Mononuclear cell (primary cell): ENCODE measurements at regions not wholly inside any gene's neighbourhood (a gene's known extent, or its start where the extent isn't known, plus 50 kb on each side); places are given as distances from the start of the nearest gene placed in this dataset.
"Not testable (repeated sequence)": the region's sequence is repeated elsewhere in the genome, so short reads cannot be mapped to it uniquely, and the experiment has no call there.

Experiments used
- H3K27me3 ChIP-seq: 2 replicates; pipeline ENCODE4 v1.6.0; 2011; ENCODE audit warnings: low read length, control low read depth; ENCODE audit not compliant: insufficient read depth
- H3K4me1 ChIP-seq: 2 replicates; pipeline ENCODE4 v1.5.1; 2011; ENCODE audit warnings: mild to moderate bottlenecking, low read length, control low read depth; ENCODE audit not compliant: insufficient read depth
- H3K4me3 ChIP-seq: 2 replicates; pipeline ENCODE4 v1.5.1; 2011; ENCODE audit warnings: mild to moderate bottlenecking, low read length, moderate library complexity
- H3K9me3 ChIP-seq: 2 replicates; pipeline ENCODE4 v1.5.1; 2011; ENCODE audit warnings: low read depth, mild to moderate bottlenecking, control low read depth, low read length

DNA sequence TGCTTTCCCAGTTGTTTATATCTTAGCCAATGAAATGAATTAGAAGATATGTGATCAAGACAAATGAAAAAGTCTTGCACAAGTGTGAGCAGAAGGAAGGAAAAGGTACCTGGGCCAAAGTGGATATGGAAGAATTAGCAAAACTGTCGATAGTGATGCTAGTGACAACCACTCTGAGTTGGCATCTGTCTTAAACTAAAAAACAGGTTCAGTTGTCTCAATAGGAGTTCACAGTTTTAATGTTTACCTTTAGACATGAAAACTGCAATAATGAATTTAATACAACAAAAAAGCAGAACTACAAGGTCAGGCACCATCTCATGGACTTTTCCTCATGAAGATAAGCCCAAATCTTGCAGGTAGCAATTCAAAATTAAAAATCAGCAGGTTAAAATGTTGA lies 688.5 kb downstream of the EFNB2 start:
- no peaks in the 10 kb centered on the region for H3K27me3 ChIP-seq
- H3K4me3 ChIP-seq: no peak overlapping the region
- no peaks in the 10 kb centered on the region for H3K9me3 ChIP-seq
- no peaks in the 10 kb centered on the region for H3K4me1 ChIP-seq

DNA sequence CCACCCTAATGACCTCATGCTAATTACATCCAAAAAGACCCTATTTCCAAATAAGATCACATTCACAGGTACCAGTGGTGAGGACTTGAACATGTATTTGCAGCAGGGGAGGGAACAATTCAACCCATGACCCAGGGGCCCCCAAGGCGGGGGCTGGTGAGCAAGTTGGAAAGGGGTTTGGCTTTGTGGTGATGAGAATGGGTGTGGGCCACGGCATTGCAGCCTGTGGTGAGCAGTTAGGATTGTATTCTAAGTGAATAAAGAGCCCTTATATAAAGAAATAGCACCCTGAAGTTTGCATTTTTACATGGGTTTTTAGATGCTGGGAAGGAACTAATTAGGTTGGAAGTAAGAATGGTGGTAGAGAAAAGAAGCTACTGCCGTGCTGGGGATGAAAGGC lies 694.2 kb downstream of the EFNB2 start:
- Histone ChIP-seq H3K4me3 (no peak overlapping the region), H3K4me1 (no peaks in the 10 kb centered on the region), H3K27me3 (no peaks in the 10 kb centered on the region), H3K9me3 (no peaks in the 10 kb centered on the region)

DNA sequence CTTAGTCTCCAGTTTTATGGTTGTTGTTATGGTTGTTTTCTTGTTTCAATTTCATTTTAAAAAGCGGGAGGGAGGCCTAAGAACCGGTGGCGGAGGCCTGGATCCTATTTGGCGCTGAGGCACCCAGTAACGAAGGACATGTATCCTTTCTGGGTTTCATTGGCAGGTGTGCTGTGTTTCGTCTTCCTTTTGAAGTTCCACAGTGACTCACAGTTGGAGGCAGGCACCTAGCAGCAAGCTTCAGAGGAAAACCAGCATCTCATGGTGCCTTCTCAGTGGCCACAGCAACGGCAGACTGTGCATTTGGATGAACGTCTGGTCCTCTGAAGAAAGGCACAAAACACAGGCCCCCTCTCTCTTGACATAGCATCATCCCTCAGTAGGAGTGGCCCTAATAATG lies 697.2 kb downstream of the EFNB2 start:
- Histone ChIP-seq H3K4me1 (no peaks in the 10 kb centered on the region), H3K4me3 (no peak overlapping the region), H3K27me3 (no peaks in the 10 kb centered on the region), H3K9me3 (no peaks in the 10 kb centered on the region)

DNA sequence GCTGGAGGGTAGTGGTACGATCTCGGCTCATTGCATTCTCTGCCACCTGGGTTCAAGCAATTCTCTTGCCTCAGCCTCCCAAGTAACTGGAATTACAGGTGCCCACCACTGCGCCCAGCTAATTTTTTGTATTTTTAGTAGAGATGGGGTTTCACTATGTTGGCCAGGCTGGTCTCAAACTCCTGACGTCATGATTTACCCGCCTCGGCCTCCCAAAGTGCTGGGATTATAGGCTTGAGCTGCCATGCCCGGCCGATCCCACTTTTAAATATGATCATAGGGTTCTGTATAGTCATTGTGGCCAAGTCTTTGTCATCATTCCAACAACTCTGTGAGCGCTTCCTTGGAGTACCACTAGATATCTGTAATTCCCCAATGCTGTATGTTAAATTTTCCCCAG lies 698.2 kb downstream of the EFNB2 start:
- not testable (repeated sequence) for H3K4me3 ChIP-seq, H3K9me3 ChIP-seq, H3K27me3 ChIP-seq, H3K4me1 ChIP-seq

DNA sequence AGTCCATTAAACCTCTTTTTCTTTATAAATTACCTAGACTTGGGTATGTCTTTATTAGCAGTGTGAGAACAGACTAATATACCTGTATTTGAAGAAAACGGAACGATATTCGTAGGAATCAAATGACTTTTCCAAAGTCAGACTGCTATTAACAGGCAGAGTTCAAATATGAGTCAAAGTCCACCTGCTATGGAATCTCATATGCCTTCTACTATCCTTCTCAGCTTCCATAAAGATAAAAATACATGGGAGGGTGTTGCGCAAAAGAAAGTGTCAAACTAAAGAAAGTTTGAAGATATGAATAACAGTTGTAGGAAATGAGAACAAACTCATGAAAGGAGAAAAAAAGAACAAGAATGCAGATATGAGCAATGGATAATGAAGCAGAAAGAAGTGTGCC lies 704.6 kb downstream of the EFNB2 start:
- Histone ChIP-seq H3K9me3 (no peaks in the 10 kb centered on the region), H3K4me1 (no peaks in the 10 kb centered on the region), H3K27me3 (no peaks in the 10 kb centered on the region), H3K4me3 (no peak overlapping the region)

DNA sequence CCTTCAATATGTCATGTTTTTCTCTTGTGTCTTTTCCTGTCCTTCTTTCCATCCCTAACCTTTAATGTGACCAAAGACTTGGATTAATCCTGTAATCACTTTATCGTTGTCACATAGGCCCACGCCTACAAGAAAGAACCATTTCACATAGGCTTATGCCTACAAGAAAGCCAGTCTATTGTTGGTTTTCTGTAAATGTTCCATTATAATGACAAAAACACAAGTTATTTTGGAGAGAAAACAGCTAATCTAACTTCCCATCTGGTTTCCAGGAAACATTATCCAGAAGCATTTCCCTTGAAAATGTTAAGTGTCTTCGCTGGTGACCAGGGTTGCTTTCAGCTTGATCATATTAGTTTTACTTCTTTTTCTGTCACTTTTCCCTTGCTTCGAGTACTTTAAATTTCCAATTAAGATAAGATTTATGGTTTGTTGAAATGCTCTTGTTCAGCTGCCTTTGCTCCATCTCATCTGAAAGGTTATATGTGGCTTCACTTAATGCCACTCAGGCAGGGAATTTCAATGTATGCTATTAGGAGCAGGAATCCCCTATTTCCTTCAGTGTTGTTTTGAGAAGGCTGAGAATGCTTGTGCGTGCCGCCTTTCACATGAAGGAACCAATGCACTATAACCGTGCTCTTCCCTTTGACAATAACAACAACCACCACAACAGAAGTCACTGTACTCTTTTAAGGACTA lies 708.2 kb downstream of the EFNB2 start:
- no peak overlapping the region for H3K4me3 ChIP-seq
- no peaks in the 10 kb centered on the region for H3K4me1 ChIP-seq
- H3K9me3 ChIP-seq: no peaks in the 10 kb centered on the region
- no peaks in the 10 kb centered on the region for H3K27me3 ChIP-seq

DNA sequence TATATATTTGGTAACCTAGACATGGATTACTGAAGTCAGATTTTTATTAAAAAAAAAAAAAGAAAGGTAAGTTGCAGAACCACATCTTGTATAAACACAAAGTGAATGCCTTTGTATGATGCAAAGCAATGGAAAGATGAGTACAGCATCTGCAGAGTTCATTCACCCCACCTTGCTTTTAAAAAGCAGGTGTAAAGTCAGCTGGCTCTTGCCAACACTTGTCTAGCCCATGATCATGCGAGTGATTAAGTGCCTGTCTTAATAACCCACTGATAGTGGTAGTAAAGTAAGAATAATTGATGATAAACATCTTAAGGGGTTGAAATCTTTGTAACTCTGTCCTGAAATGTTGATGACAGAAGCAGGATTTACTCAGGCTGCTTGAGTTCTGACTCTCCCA lies 710.4 kb downstream of the EFNB2 start:
- no peaks in the 10 kb centered on the region for H3K4me1 ChIP-seq

DNA sequence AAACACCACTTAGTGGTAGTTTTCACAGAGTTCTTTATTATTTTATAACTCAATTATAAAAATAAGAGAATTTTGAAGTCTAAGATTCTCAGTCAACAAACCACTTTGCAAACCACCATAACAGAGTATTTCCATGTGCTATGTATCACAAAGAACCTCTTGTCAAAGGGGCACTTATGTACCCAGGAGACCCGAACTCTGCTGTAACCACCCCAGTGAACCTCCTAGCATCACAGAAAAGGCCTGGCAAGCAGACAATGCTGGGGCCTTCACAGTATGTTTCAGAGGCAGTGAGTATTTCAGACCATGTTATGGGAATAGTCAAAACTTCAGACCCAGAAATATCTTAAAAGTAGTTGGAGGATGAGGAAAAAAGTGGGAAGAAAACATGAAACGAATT lies 714.1 kb downstream of the EFNB2 start:
- Histone ChIP-seq H3K4me1 (no peaks in the 10 kb centered on the region), H3K4me3 (no peak overlapping the region), H3K27me3 (no peaks in the 10 kb centered on the region), H3K9me3 (no peaks in the 10 kb centered on the region)

More for the DNA sequence above, 710.4 kb downstream of the EFNB2 start:
- Histone ChIP-seq H3K4me3 (no peak overlapping the region), H3K9me3 (no peaks in the 10 kb centered on the region), H3K27me3 (no peaks in the 10 kb centered on the region)

DNA sequence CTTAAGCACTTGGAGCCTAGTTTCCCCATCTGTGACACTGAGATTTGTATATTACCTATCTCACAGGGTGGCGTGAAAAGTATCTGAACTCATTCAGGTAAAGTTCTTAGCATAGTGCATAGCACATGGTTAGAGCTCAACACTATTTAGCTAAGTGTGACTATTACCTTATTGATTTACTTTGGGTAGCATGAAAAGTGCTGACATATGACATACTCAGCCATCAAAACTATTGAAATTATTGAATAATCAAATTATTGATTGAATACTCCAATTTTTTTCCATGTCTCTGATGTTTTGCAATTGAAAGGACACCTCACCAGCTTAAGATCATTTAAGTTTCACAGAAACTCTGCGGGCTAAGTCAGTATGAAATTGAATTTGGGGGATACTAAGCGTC lies 715.0 kb downstream of the EFNB2 start:
- no peaks in the 10 kb centered on the region for H3K4me1 ChIP-seq
- no peaks in the 10 kb centered on the region for H3K27me3 ChIP-seq
- H3K9me3 ChIP-seq: no peaks in the 10 kb centered on the region
- H3K4me3 ChIP-seq: no peak overlapping the region

DNA sequence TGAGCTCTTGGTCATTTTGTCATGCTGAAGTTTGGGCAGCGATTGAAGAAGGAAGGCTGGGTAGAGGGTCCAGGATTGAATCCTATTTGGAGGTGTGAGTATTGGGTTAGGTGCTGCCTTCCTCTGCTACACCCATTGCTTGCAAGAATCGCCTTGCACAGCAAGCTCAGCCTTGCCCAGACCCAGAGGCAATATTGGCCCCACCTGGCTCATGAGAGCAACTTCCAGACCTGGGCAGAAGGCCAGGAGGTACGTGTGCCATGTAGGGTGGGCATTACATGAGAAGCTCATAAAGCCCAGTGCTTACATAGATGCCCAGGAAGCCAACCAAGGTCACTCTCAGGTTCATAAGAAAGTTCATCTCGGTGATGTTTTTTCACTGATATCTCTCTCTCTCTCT lies 718.0 kb downstream of the EFNB2 start:
- no peaks in the 10 kb centered on the region for H3K9me3 ChIP-seq
- no peaks in the 10 kb centered on the region for H3K27me3 ChIP-seq
- H3K4me1 ChIP-seq: no peaks in the 10 kb centered on the region
- H3K4me3 ChIP-seq: no peak overlapping the region

DNA sequence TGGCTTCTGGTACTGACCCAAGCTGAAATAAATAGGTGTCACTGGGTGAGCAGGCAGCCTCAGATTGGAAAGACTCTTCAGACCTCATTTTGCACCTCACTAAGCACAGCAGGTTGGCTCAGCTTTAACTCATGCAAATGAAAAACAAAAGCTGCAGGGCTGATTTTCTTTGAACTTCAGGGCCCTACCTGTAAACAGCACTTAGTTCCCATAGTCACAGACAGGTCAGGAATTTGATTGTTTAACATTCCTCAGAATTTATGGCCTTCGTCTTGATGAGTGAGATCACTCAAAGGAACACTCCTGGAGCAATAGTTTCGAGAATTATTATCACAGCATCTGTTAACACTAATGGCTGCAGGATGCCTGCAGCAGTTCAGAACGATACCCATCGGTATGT lies 718.5 kb downstream of the EFNB2 start:
- H3K9me3 ChIP-seq: no peaks in the 10 kb centered on the region
- no peaks in the 10 kb centered on the region for H3K4me1 ChIP-seq
- no peaks in the 10 kb centered on the region for H3K27me3 ChIP-seq
- H3K4me3 ChIP-seq: no peak overlapping the region

DNA sequence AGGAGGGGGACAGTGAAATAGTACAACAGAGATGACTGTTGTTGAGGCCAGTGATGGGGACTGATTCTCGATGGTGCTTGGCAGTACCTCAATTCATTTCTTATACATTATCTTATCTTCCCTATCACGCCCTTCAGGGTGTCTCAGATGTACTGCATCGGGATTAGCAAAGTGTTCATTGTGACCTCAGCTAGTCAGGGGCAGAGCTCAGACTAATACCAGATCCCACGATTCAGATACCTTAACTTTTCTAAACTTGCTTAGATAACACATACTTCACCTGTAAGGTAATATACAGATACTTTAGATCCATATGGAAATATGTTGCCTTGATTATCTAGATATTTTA lies 720.6 kb downstream of the EFNB2 start:
- Histone ChIP-seq H3K4me3 (no peak overlapping the region), H3K4me1 (no peaks in the 10 kb centered on the region), H3K9me3 (no peaks in the 10 kb centered on the region), H3K27me3 (no peaks in the 10 kb centered on the region)

DNA sequence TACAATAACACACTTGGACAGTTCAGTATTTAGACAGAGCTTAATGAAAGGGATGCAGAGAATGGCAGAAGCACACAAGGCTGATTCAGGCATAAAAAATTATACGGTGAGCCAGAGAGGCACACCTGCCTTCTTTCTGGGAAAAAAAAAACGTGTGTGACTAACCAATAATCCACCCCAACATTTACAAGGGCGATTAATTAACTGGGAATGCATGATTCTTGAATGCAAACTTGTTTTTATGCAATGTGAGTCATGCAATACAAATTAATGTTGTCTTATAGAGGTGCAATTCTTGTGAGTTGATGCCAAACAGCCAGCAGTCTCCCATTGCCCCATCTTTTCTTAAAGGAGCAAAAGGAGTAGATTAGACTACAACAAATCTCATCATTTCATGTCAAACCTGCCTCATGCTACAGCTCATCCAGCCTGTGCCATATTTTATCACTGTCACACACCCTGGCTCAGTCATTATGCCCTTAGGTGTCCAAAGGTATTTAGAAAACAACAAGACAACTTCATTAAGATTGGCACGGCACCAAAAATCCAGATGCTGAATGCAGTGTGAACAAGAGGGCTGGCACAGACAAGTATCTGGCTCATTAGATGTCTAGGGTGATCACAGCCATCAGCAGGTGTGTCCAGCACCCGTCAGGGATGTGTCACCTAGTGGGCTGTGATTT lies 721.1 kb downstream of the EFNB2 start:
- no peak overlapping the region for H3K4me3 ChIP-seq
- no peaks in the 10 kb centered on the region for H3K27me3 ChIP-seq
- H3K4me1 ChIP-seq: no peaks in the 10 kb centered on the region
- H3K9me3 ChIP-seq: no peaks in the 10 kb centered on the region

DNA sequence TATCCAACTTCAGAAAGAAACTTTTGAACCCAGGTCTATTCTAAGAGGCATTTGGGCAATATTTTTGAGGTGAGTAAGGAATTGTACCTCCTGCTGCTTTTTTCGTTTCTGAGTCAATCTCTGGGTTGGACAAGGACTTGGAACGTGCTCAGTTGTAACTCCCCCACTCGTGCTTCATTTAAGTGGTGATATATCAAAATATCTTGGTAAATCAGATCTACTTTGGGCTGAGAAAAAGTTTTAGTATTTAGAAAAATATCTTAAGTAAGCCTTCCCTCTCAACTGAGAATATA lies 728.9 kb downstream of the EFNB2 start:
- Histone ChIP-seq H3K9me3 (no peaks in the 10 kb centered on the region), H3K4me3 (no peak overlapping the region), H3K4me1 (no peaks in the 10 kb centered on the region), H3K27me3 (no peaks in the 10 kb centered on the region)

DNA sequence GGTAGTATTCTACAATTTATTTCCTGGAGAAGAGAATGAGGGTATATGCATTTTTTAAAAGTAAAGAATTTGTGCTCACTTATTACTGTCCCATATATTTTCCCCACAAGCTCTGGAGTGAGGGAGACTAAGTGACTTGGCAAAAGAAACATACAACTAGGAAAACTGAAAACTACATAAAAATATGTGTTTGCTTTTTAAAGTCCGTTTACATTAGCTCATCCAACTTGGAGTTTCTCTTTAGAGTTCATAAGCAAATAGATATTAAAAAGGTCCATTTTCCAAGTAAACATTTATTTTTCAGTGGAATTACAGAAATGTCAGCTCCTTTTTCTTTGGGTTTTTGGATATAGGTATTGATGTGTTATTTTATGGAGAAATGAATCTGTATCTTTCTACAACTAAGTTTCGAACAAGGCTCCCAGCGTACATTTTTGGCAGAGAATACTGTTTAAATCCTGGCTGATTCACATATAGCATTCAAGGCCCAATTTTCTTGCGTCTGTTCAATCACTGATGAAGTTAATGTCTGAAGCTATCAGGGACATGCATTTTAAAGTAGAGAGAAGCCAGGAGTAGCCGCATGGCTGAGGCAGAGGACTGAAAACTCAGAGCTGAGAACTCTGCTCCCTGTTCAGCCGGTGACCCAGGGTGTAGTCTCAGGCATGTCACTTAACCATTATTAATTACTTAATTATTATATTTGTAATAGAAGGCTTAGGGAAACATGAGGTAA lies 729.4 kb downstream of the EFNB2 start:
- Histone ChIP-seq H3K4me1 (no peaks in the 10 kb centered on the region), H3K27me3 (no peaks in the 10 kb centered on the region), H3K4me3 (no peak overlapping the region), H3K9me3 (no peaks in the 10 kb centered on the region)
